Sigmoid colon (tissue), 6 donors: ENCODE measurements at regions not wholly inside any gene's neighbourhood (a gene's known extent, or its start where the extent isn't known, plus 50 kb on each side); places are given as distances from the start of the nearest gene placed in this dataset.

Experiments used
- DNase-seq: peaks from one replicate; pipeline ENCODE4 v3.0.0-alpha.2; 2019
- H3K27ac ChIP-seq, 4 donors: fragments of 200-600 bp; sonication (generic); one replicate each; pipeline ENCODE4 v1.5.1; 2016 to 2019; ENCODE audit warnings: mild to moderate bottlenecking in 1 of 4
- H3K27me3 ChIP-seq, 3 donors: fragments of 200-600 bp; sonication (generic); one replicate each; pipeline ENCODE4 v1.5.1; 2019; ENCODE audit warnings: mild to moderate bottlenecking in 1 of 3
- H3K36me3 ChIP-seq, 4 donors: fragments of 200-600 bp; sonication (generic); one replicate each; pipeline ENCODE4 v1.5.1; 2016 to 2019
- H3K4me1 ChIP-seq, 4 donors: fragments of 200-600 bp; sonication (generic); one replicate each; pipeline ENCODE4 v1.5.1; 2017 to 2019
- H3K4me3 ChIP-seq, 4 donors: fragments of 200-600 bp; sonication (generic); one replicate each; pipeline ENCODE4 v1.5.1; 2017 to 2019; ENCODE audit warnings: mild to moderate bottlenecking in 2 of 4, moderate library complexity in 1 of 4
- H3K9me3 ChIP-seq, 4 donors: fragments of 200-600 bp in 3 of 4; sonication (generic) in 3 of 4; one replicate each; pipeline versions ENCODE4 v1.5.1 to v1.6.1; 2013 to 2019
- EP300 ChIP-seq, 4 donors: sonication (generic); formaldehyde crosslinking; IDR thresholded peaks; one replicate each; pipeline ENCODE4 v1.6.1; 2017; ENCODE audit warnings: antibody characterized with exemption in 4 of 4
- POLR2A ChIP-seq, 2 donors: fragments of 450-650 bp; IDR thresholded peaks; one replicate each; pipeline ENCODE4 v1.6.1; 2016; ENCODE audit warnings: antibody characterized with exemption in 2 of 2, mild to moderate bottlenecking in 2 of 2, moderate library complexity in 2 of 2
- POLR2AphosphoS5 ChIP-seq, 4 donors: sonication (generic); formaldehyde crosslinking; IDR thresholded peaks; one replicate each; pipeline ENCODE4 v1.6.1; 2017; ENCODE audit warnings: antibody characterized with exemption in 4 of 4
- WGBS, 2 donors: extraction: QIAGEN DNeasy Blood & Tissue Kit; methylation state at CpG; one replicate each; pipeline ENCODE4 v1.1.7; 2013; 5-methylcytosine and 5-hydroxymethylcytosine counted together
- intact Hi-C: fragments of 100-400 bp; cut with DNase I; formaldehyde crosslinking; loops from one replicate; pipeline ENCODE4 v1.15.1; 2023
- TF ChIP-seq, protein P1 (sequence below), 4 experiments: fragments of 450-650 bp in 3 of 4; fragments of 200-600 bp in 1 of 4; IDR thresholded peaks; one replicate each; pipeline ENCODE4 v1.5.1; 2016 to 2019; ENCODE audit warnings: antibody characterized with exemption in 4 of 4, mild to moderate bottlenecking in 3 of 4, moderate library complexity in 2 of 4
- donor health status: healthy with polysubstance abuse.
- donor health status: healthy.

DNA sequence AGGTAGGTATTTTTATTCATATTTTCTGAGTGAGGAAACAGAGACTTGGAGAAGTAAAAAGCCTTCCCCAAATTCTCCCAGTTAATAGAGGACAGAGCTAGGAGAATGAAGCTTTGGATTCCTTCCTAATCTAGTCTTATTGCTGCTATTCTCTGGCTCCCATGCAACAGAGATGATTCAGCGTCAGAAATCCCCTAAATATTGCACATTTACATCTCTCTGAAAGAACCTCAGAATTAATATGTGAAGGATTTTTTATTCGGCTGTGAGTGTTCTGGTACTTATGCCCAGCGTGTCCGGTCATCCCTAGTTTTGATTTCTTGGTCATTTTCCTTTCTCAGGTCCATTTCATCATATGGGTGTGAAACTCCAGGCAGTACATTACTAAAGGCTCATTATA lies 91.2 kb upstream of the SESTD1 start:
- H3K27ac ChIP-seq: no peak overlapping the region
- H3K27me3 ChIP-seq: no peaks in the 10 kb centered on the region
- intact Hi-C loops: no loop called here
- no peak for DNase-seq
- no peak overlapping the region for H3K4me3 ChIP-seq
- H3K36me3 ChIP-seq: no peaks in the 10 kb centered on the region
- H3K4me1 ChIP-seq: peaks cover 0 to 6% (median 3%) of the 10 kb centered on the region in 4 donors
- H3K9me3 ChIP-seq: no peaks in the 10 kb centered on the region
- WGBS, 2 donors: 74 to 81% methylated on average over 4 of the region's 4 CpGs
- TF ChIP-seq EP300 (IDR thresholded peaks at IDR 0.05) (no peak), POLR2A (IDR thresholded peaks at IDR 0.05) (no peak), POLR2AphosphoS5 (IDR thresholded peaks at IDR 0.05) (no peak)
- TF ChIP-seq, protein P1, sequence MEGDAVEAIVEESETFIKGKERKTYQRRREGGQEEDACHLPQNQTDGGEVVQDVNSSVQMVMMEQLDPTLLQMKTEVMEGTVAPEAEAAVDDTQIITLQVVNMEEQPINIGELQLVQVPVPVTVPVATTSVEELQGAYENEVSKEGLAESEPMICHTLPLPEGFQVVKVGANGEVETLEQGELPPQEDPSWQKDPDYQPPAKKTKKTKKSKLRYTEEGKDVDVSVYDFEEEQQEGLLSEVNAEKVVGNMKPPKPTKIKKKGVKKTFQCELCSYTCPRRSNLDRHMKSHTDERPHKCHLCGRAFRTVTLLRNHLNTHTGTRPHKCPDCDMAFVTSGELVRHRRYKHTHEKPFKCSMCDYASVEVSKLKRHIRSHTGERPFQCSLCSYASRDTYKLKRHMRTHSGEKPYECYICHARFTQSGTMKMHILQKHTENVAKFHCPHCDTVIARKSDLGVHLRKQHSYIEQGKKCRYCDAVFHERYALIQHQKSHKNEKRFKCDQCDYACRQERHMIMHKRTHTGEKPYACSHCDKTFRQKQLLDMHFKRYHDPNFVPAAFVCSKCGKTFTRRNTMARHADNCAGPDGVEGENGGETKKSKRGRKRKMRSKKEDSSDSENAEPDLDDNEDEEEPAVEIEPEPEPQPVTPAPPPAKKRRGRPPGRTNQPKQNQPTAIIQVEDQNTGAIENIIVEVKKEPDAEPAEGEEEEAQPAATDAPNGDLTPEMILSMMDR (IDR thresholded peaks at IDR 0.05): no peak

DNA sequence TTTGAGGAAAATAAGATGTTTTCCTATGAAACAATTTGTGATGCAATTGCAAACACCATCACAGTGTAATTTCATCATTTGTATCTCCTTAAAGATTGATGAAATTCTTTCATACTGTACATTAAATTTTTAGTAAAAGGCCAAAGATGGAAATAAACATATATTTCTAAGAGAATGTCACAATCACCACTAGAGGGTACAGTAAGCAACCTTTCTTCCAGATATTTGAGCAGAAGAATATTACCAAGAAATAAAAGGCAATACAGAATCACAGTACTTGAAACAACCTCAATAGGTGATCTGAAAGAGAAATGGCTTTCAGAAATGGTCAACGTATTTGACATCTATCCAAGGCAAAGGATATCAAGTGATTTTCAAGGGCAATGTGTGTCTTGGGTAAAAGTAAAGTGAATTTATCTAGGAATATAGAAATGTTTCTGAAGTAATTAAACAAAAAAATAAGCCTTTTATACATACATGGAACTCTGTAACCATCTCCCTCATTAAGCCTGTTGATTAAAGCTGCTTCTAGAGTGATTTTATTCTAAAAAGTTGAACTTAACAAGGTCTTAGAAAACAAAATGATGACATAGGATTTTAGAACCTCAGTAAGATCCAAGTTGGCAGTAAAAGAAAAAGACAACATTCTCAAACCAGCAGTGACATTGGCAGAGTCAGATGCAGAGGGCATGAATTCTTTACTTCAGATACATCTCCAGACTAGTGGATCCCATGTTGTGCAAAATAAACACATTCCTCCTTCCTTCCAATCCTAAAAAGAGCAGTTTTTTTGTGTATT lies 90.3 kb upstream of the SESTD1 start:
- 66 to 83% methylated on average over 1 of the region's 1 CpG for WGBS, 2 donors
- H3K27me3 ChIP-seq: no peaks in the 10 kb centered on the region
- peaks cover 0 to 6% (median 3%) of the 10 kb centered on the region in 4 donors for H3K4me1 ChIP-seq
- H3K36me3 ChIP-seq: no peaks in the 10 kb centered on the region
- DNase-seq: no peak
- H3K9me3 ChIP-seq: no peaks in the 10 kb centered on the region
- intact Hi-C loops: no loop called here
- no peak overlapping the region for H3K4me3 ChIP-seq
- TF ChIP-seq EP300 (IDR thresholded peaks at IDR 0.05): no peak
- TF ChIP-seq, protein P1 (IDR thresholded peaks at IDR 0.05): no peak
- TF ChIP-seq POLR2A (IDR thresholded peaks at IDR 0.05): no peak
- TF ChIP-seq POLR2AphosphoS5 (IDR thresholded peaks at IDR 0.05): no peak
- H3K27ac ChIP-seq: no peak overlapping the region

DNA sequence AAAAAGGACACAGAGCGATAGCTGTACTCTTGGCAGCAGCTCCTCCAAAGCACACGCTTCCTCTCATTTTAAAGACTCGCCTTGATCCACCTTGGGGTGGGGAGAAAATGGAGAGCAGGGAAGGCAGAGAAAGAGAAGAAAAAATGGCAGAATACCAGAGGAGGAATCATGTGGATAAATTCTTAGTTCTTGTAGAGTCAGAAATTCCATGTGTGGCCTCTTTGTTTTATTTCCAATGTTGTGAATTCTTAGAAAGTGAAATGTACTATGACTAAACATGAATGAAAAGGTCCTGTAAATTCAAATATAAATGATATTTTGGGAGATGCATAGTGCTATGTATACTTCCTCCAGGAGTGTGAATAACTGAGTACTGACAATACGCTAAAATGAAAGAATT lies 89.7 kb upstream of the SESTD1 start:
- DNase-seq: no peak
- no peak for TF ChIP-seq EP300 (IDR thresholded peaks at IDR 0.05)
- TF ChIP-seq POLR2AphosphoS5 (IDR thresholded peaks at IDR 0.05): no peak
- TF ChIP-seq, protein P1 (IDR thresholded peaks at IDR 0.05): no peak
- no peak for TF ChIP-seq POLR2A (IDR thresholded peaks at IDR 0.05)
- Histone ChIP-seq H3K36me3 (no peaks in the 10 kb centered on the region), H3K4me3 (no peak overlapping the region), H3K27ac (no peak overlapping the region), H3K9me3 (no peaks in the 10 kb centered on the region), H3K27me3 (no peaks in the 10 kb centered on the region), H3K4me1 (peaks cover 0 to 12% (median 4%) of the 10 kb centered on the region in 4 donors)
- WGBS, 2 donors: 89 to 96% methylated on average over 4 of the region's 4 CpGs
- intact Hi-C loops: no loop called here

DNA sequence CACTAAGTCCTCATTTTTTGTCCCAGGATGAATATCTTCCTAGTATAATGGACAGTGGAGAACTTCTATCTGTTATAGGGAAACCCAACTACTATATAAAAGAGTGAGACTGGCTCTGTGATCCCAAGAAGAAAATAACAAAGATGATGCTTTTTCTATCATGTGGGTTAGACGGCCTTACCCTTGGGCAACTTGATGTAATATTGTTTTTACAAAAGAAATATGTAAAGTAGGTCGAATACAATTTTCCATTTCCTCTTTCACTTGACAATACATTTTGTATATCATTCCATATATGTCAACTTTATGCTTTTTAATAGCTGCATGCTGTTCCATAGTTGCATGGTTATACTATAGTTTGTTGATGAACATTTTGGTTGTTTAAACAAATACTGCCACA lies 87.5 kb upstream of the SESTD1 start:
- H3K4me3 ChIP-seq: no peak overlapping the region
- H3K4me1 ChIP-seq: peaks cover 0 to 17% (median 5%) of the 10 kb centered on the region in 4 donors
- intact Hi-C loops: no loop called here
- no peak for DNase-seq
- no peaks in the 10 kb centered on the region for H3K27me3 ChIP-seq
- no peak for TF ChIP-seq EP300 (IDR thresholded peaks at IDR 0.05)
- TF ChIP-seq, protein P1 (IDR thresholded peaks at IDR 0.05): no peak
- no peak for TF ChIP-seq POLR2A (IDR thresholded peaks at IDR 0.05)
- no peak for TF ChIP-seq POLR2AphosphoS5 (IDR thresholded peaks at IDR 0.05)
- no peaks in the 10 kb centered on the region for H3K36me3 ChIP-seq
- no peaks in the 10 kb centered on the region for H3K9me3 ChIP-seq
- WGBS, 2 donors: 63 to 76% methylated on average over 2 of the region's 2 CpGs
- no peak overlapping the region for H3K27ac ChIP-seq
